ENCODE measurements at regions not wholly inside any gene's neighbourhood (a gene's known extent, or its start where the extent isn't known, plus 50 kb on each side); places are given as distances from the start of the nearest gene placed in this dataset.

- TF ChIP-seq, protein P1, sequence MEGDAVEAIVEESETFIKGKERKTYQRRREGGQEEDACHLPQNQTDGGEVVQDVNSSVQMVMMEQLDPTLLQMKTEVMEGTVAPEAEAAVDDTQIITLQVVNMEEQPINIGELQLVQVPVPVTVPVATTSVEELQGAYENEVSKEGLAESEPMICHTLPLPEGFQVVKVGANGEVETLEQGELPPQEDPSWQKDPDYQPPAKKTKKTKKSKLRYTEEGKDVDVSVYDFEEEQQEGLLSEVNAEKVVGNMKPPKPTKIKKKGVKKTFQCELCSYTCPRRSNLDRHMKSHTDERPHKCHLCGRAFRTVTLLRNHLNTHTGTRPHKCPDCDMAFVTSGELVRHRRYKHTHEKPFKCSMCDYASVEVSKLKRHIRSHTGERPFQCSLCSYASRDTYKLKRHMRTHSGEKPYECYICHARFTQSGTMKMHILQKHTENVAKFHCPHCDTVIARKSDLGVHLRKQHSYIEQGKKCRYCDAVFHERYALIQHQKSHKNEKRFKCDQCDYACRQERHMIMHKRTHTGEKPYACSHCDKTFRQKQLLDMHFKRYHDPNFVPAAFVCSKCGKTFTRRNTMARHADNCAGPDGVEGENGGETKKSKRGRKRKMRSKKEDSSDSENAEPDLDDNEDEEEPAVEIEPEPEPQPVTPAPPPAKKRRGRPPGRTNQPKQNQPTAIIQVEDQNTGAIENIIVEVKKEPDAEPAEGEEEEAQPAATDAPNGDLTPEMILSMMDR (IDR thresholded peaks at IDR 0.05; ENCODE audit: poor library complexity, severe bottlenecking) = no peak
- TF ChIP-seq POLR2AphosphoS5 (IDR thresholded peaks at IDR 0.05) (no peak), TAF1 (IDR thresholded peaks at IDR 0.05; ENCODE audit: low read depth) (no peak), RAD21 (conservative IDR thresholded peaks at IDR 0.05) (no peak), EP300 (conservative IDR thresholded peaks at IDR 0.05; ENCODE audit: poor library complexity, severe bottlenecking) (no peak), EZH2 (IDR thresholded peaks at IDR 0.05; ENCODE audit: borderline replicate concordance, insufficient read depth, low read length, poor library complexity, severe bottlenecking) (no peak), MXI1 (conservative IDR thresholded peaks at IDR 0.05; ENCODE audit: poor library complexity, severe bottlenecking) (no peak)
- TF ChIP-seq, protein P2, sequence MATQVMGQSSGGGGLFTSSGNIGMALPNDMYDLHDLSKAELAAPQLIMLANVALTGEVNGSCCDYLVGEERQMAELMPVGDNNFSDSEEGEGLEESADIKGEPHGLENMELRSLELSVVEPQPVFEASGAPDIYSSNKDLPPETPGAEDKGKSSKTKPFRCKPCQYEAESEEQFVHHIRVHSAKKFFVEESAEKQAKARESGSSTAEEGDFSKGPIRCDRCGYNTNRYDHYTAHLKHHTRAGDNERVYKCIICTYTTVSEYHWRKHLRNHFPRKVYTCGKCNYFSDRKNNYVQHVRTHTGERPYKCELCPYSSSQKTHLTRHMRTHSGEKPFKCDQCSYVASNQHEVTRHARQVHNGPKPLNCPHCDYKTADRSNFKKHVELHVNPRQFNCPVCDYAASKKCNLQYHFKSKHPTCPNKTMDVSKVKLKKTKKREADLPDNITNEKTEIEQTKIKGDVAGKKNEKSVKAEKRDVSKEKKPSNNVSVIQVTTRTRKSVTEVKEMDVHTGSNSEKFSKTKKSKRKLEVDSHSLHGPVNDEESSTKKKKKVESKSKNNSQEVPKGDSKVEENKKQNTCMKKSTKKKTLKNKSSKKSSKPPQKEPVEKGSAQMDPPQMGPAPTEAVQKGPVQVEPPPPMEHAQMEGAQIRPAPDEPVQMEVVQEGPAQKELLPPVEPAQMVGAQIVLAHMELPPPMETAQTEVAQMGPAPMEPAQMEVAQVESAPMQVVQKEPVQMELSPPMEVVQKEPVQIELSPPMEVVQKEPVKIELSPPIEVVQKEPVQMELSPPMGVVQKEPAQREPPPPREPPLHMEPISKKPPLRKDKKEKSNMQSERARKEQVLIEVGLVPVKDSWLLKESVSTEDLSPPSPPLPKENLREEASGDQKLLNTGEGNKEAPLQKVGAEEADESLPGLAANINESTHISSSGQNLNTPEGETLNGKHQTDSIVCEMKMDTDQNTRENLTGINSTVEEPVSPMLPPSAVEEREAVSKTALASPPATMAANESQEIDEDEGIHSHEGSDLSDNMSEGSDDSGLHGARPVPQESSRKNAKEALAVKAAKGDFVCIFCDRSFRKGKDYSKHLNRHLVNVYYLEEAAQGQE (IDR thresholded peaks at IDR 0.05; ENCODE audit: borderline replicate concordance) = no peak
Measured at GRCh38 chr6:140256248-140256647, 881.8 kb upstream of the CITED2 start.

Measured in neural cell (in vitro differentiated cells).